Stimulated activated CD4-positive, alpha-beta T cell treated with anti-CD3 and anti-CD28 coated beads, TNF-alpha, amount 100 ng/mL, for 4 hours (primary cell): ENCODE measurements at regions not wholly inside any gene's neighbourhood (a gene's known extent, or its start where the extent isn't known, plus 50 kb on each side); places are given as distances from the start of the nearest gene placed in this dataset.

ENCODE experiments used
- DNase-seq, 3 experiments: peaks; one replicate each; pipeline ENCODE4 v3.0.0-alpha.2; 2020; ENCODE audit warnings: low read depth in 3 of 3

GRCh38 chr2:126748188-126748760 is 92.3 kb downstream of the GYPC start:
- no peak for DNase-seq

GRCh38 chr2:126748929-126749518 is 93.1 kb downstream of the GYPC start:
- DNase-seq = no peak

- no peak for DNase-seq
Observed at GRCh38 chr2:126749537-126749936, 93.6 kb downstream of the GYPC start.

GRCh38 chr2:126750506-126750905 is 94.5 kb downstream of the GYPC start:
- no peak for DNase-seq

GRCh38 chr2:126751477-126751876 is 95.5 kb downstream of the GYPC start:
- DNase-seq = no peak

GRCh38 chr2:126752876-126753275 is 96.9 kb downstream of the GYPC start:
- DNase-seq = no peak

GRCh38 chr2:126753501-126754212 is 97.7 kb downstream of the GYPC start:
- DNase-seq = no peak

GRCh38 chr2:126754240-126755004 is 98.5 kb downstream of the GYPC start:
- DNase-seq = no peak

GRCh38 chr2:126756125-126756524 is 100.2 kb downstream of the GYPC start:
- DNase-seq = no peak

GRCh38 chr2:126761256-126761980 is 105.5 kb downstream of the GYPC start:
- no peak for DNase-seq

- DNase-seq = no peak
Observed at GRCh38 chr2:126761981-126762878, 106.3 kb downstream of the GYPC start.

- DNase-seq = no peak
Observed at GRCh38 chr2:126764686-126765265, 108.8 kb downstream of the GYPC start.

- DNase-seq = no peak
Observed at GRCh38 chr2:126765395-126765794, 109.4 kb downstream of the GYPC start.

- no peak for DNase-seq
Observed at GRCh38 chr2:126766295-126766968, 110.5 kb downstream of the GYPC start.

- no peak for DNase-seq
Observed at GRCh38 chr2:126766969-126767296, 111.0 kb downstream of the GYPC start.

- no peak for DNase-seq
Observed at GRCh38 chr2:126769118-126769517, 113.2 kb downstream of the GYPC start.

- DNase-seq = no peak
Observed at GRCh38 chr2:126770466-126770865, 114.5 kb downstream of the GYPC start.

GRCh38 chr2:126771094-126771493 is 115.1 kb downstream of the GYPC start:
- DNase-seq = no peak

- no peak for DNase-seq
Observed at GRCh38 chr2:126771501-126772195, 115.7 kb downstream of the GYPC start.
